ENCODE measurements at regions not wholly inside any gene's neighbourhood (a gene's known extent, or its start where the extent isn't known, plus 50 kb on each side); places are given as distances from the start of the nearest gene placed in this dataset.
"Not testable (repeated sequence)": the region's sequence is repeated elsewhere in the genome, so short reads cannot be mapped to it uniquely, and the experiment has no call there.

GRCh38 chr3:14252321-14253021, 73.9 kb downstream of the LSM3 start:
- no peak for DNase-seq

- DNase-seq: no peak
Observed at GRCh38 chr3:14253022-14253706, 74.5 kb downstream of the LSM3 start.

- DNase-seq: no peak
Observed at GRCh38 chr3:14253707-14254382, 75.2 kb downstream of the LSM3 start.

- DNase-seq: no peak
Observed at GRCh38 chr3:14254812-14255702, 76.4 kb downstream of the LSM3 start.

- no peak for DNase-seq
Observed at GRCh38 chr3:14256046-14256445, 77.4 kb downstream of the LSM3 start.

GRCh38 chr3:14256561-14257342, 78.1 kb downstream of the LSM3 start:
- no peak for DNase-seq

GRCh38 chr3:14258906-14259904, 80.6 kb downstream of the LSM3 start:
- no peak for DNase-seq

GRCh38 chr3:14260463-14260862, 81.8 kb downstream of the LSM3 start:
- DNase-seq: no peak

- peak; percentile 37 for DNase-seq
Observed at GRCh38 chr3:14261229-14261628, 82.6 kb downstream of the LSM3 start.

GRCh38 chr3:14262212-14262611, 83.6 kb downstream of the LSM3 start:
- DNase-seq: no peak

- no peak for DNase-seq
Observed at GRCh38 chr3:14262867-14263266, 84.2 kb downstream of the LSM3 start.

GRCh38 chr3:14263317-14264005, 84.8 kb downstream of the LSM3 start:
- no peak for DNase-seq

- no peak for DNase-seq
Observed at GRCh38 chr3:14265246-14265962, 86.8 kb downstream of the LSM3 start.

GRCh38 chr3:14266361-14266760, 87.7 kb downstream of the LSM3 start:
- DNase-seq: no peak

- no peak for DNase-seq
Observed at GRCh38 chr3:14267976-14268375, 89.4 kb downstream of the LSM3 start.

- DNase-seq: no peak
Observed at GRCh38 chr3:14268897-14269296, 90.3 kb downstream of the LSM3 start.

GRCh38 chr3:14272041-14272958, 93.7 kb downstream of the LSM3 start:
- DNase-seq: not testable (repeated sequence)
